Breast epithelium (tissue), 4 donors: ENCODE measurements at regions not wholly inside any gene's neighbourhood (a gene's known extent, or its start where the extent isn't known, plus 50 kb on each side); places are given as distances from the start of the nearest gene placed in this dataset.

Experiments
- DNase-seq, 2 donors: peaks; one replicate each; pipeline ENCODE4 v3.0.0-alpha.2; 2019; ENCODE audit warnings: low spot score in 2 of 2
- H3K27ac ChIP-seq, 2 donors: fragments of 200-600 bp; sonication (generic) in 1 of 2; one replicate each; pipeline ENCODE4 v1.5.1; 2016 to 2019; ENCODE audit warnings: mild to moderate bottlenecking in 1 of 2
- H3K27me3 ChIP-seq, 2 donors: fragments of 200-600 bp; sonication (generic) in 1 of 2; one replicate each; pipeline versions ENCODE4 v1.5.1 to v1.6.0; 2017 to 2019; ENCODE audit warnings: control low read depth in 1 of 2, mild to moderate bottlenecking in 1 of 2
- H3K36me3 ChIP-seq: fragments of 200-600 bp; one replicate; pipeline ENCODE4 v1.5.1; 2019
- H3K4me1 ChIP-seq, 2 donors: fragments of 200-600 bp; sonication (generic); one replicate each; pipeline ENCODE4 v1.5.1; 2016 to 2019; ENCODE audit warnings: control low read depth in 1 of 2
- H3K4me3 ChIP-seq, 3 donors: fragments of 200-600 bp; sonication (generic); 1 replicate in 2 of 3; 2 replicates in 1 of 3; pipeline ENCODE4 v1.5.1; 2016 to 2019; ENCODE audit warnings: mild to moderate bottlenecking in 3 of 3, moderate library complexity in 2 of 3
- H3K9me3 ChIP-seq, 2 donors: fragments of 200-600 bp; sonication (generic) in 1 of 2; one replicate each; pipeline ENCODE4 v1.5.1; 2016 to 2019; ENCODE audit warnings: control low read depth in 1 of 2
- CTCF ChIP-seq, 3 donors: fragments of 450-650 bp; IDR thresholded peaks; one replicate each; pipeline ENCODE4 v1.5.1; 2016 to 2017; ENCODE audit warnings: antibody characterized with exemption in 3 of 3, mild to moderate bottlenecking in 3 of 3, moderate library complexity in 3 of 3
- POLR2A ChIP-seq: fragments of 450-650 bp; IDR thresholded peaks from one replicate; pipeline ENCODE4 v1.6.1; 2016; ENCODE audit warnings: antibody characterized with exemption, mild to moderate bottlenecking, moderate library complexity
- POLR2AphosphoS5 ChIP-seq, 3 donors: sonication (generic); formaldehyde crosslinking; IDR thresholded peaks; one replicate each; pipeline ENCODE4 v1.6.1; 2017; ENCODE audit warnings: antibody characterized with exemption in 3 of 3
- intact Hi-C: fragments of 100-400 bp; cut with DNase I; formaldehyde crosslinking; loops from one replicate; pipeline ENCODE4 v1.15.1; 2023; ENCODE audit warnings: low total_unique reads

DNA sequence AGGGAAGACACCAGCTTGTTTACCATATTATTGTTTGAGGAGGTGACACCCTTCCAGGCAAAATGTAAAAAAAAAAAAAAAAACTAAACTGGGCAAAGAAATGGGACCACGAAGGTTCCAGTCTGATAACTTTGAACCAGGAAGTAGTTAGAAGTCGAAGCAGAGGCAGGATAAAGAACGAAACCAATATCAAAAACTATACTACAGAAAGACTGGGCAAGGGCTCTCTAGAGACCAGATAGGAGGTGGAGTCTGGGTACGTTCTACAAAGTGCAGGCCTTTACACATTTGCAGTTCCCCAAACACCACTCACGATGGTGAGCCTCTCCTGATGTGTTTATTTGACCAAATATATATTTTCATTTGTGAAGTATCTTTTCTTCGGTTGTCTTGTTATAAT is 125.7 kb upstream of the CDK1 start:
- Histone ChIP-seq H3K4me1 (no peaks in the 10 kb centered on the region), H3K9me3 (no peaks in the 10 kb centered on the region), H3K27ac (no peak overlapping the region), H3K36me3 (no peaks in the 10 kb centered on the region), H3K4me3 (no peak overlapping the region), H3K27me3 (no peaks in the 10 kb centered on the region)
- no peak for DNase-seq
- TF ChIP-seq POLR2AphosphoS5 (IDR thresholded peaks at IDR 0.05) (no peak), CTCF (IDR thresholded peaks at IDR 0.05) (no peak), POLR2A (no peak)
- intact Hi-C loops: no loop called here

DNA sequence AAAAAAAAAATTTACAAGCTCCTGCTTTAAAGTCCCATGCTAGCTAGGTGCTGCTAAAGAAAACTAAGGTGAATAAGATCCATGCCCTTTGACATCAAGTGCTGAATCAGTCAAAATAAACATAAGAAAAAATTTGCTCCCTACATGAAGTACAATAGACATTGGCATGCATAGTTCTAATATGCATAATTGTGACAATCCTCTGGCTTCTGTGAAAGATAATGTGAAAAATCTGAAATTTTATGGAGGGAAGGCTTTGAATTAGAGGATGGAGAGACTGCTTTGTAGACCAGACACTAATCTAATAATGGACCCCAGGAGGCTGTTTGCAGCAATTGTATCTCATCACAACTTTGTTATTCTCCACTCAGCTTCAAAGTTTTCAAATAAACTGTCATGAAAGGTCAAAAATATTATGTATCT is 127.9 kb upstream of the CDK1 start:
- Histone ChIP-seq H3K9me3 (no peaks in the 10 kb centered on the region), H3K27me3 (no peaks in the 10 kb centered on the region), H3K36me3 (no peaks in the 10 kb centered on the region), H3K4me1 (peaks cover 0 to 5% of the 10 kb centered on the region in 2 donors), H3K27ac (no peak overlapping the region), H3K4me3 (no peak overlapping the region)
- intact Hi-C loops: no loop called here
- TF ChIP-seq CTCF (IDR thresholded peaks at IDR 0.05): no peak
- no peak for TF ChIP-seq POLR2A
- no peak for TF ChIP-seq POLR2AphosphoS5 (IDR thresholded peaks at IDR 0.05)
- no peak for DNase-seq

DNA sequence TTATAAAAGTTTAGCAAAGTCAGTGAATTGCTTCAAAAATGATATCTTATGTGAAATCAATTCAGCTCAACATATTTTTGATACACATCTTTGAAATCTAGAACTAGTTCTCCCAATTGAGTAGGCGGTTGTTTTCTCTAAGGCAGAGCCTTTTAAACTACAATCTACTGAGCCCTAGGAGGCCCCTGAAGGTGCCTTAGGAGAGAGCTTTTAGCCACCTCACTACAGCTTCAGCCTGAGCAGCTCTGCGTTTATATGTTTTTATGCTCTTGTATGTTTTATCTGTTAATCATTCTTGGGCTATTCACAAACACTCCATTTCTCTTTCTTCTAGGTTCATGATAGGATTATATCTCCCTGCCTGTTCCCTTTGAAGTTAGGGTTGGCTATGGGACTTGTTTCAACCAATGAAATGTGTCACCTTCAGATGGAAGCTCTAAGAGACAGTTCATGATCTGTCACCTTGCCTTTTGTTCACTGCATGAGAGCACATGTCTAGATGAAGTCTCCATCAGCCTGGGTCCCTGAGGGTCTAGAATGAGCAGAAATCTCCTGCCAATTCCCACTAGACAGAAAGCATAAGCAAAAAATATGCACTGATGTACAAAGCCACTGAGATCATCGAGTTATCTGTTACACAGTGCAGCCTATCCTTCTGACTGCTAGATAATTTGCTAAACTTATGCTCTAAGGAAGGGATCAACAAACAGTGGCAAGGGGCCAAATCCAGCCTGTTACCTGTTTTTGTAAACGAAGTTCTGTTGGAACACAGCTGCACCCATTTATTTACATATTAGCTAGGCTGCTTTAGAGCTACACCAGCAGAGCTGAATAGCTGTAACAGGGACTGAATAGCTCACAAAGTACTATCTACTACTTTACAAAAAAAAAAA is 128.5 kb upstream of the CDK1 start:
- Histone ChIP-seq H3K9me3 (no peaks in the 10 kb centered on the region), H3K36me3 (no peaks in the 10 kb centered on the region), H3K4me3 (no peak overlapping the region), H3K4me1 (peaks cover 0 to 5% of the 10 kb centered on the region in 2 donors), H3K27ac (no peak overlapping the region), H3K27me3 (no peaks in the 10 kb centered on the region)
- intact Hi-C loops: no loop called here
- TF ChIP-seq POLR2A (no peak), POLR2AphosphoS5 (IDR thresholded peaks at IDR 0.05) (no peak), CTCF (IDR thresholded peaks at IDR 0.05) (no peak)
- no peak for DNase-seq

DNA sequence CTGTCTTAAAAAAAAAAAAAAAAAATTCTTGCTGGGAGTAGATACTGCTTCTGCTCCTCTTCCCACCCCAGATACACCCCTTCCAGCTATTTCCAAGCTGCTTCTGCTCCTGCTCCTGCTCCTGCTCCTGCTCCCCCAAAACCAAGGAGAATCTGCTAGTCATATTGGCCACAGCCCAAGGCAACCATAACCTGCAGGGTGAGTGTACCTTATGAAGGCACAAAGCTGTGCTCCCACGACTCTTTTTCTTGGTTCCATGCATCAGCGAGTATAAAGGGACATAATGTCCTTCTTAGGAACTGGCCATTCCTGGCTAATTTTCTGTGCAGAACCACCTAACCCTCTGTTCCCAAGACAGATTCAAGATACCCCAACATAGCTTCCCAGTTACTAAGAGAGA is 129.5 kb upstream of the CDK1 start:
- Histone ChIP-seq H3K9me3 (no peaks in the 10 kb centered on the region), H3K4me1 (peaks cover 0 to 5% of the 10 kb centered on the region in 2 donors), H3K36me3 (no peaks in the 10 kb centered on the region), H3K27ac (no peak overlapping the region), H3K27me3 (no peaks in the 10 kb centered on the region), H3K4me3 (no peak overlapping the region)
- no peak for TF ChIP-seq CTCF (IDR thresholded peaks at IDR 0.05)
- no peak for TF ChIP-seq POLR2AphosphoS5 (IDR thresholded peaks at IDR 0.05)
- no peak for TF ChIP-seq POLR2A
- intact Hi-C loops: no loop called here
- DNase-seq: no peak

GRCh38 chr10:60646966-60647796 is 131.1 kb upstream of the CDK1 start:
- no peak for TF ChIP-seq POLR2A
- TF ChIP-seq CTCF (IDR thresholded peaks at IDR 0.05): peak; percentile 46 to 67 (median 65)
- H3K4me3 ChIP-seq: no peak overlapping the region
- no peaks in the 10 kb centered on the region for H3K27me3 ChIP-seq
- intact Hi-C loops: no loop called here
- no peaks in the 10 kb centered on the region for H3K36me3 ChIP-seq
- peaks cover 0 to 5% of the 10 kb centered on the region in 2 donors for H3K4me1 ChIP-seq
- H3K27ac ChIP-seq: no peak overlapping the region
- H3K9me3 ChIP-seq: no peaks in the 10 kb centered on the region
- no peak for DNase-seq
